SK-N-SH (cell line): ENCODE measurements at regions not wholly inside any gene's neighbourhood (a gene's known extent, or its start where the extent isn't known, plus 50 kb on each side); places are given as distances from the start of the nearest gene placed in this dataset.

Source experiments
- GABPA ChIP-seq: IDR thresholded peaks from 2 replicates; pipeline ENCODE4 v1.4.0; 2012; ENCODE audit warnings: low read depth, mild to moderate bottlenecking
- POLR2AphosphoS5 ChIP-seq: IDR thresholded peaks from 2 replicates; pipeline ENCODE4 v1.6.1; 2012; ENCODE audit warnings: low read depth, low read length
- TF ChIP-seq, protein P1 (sequence below): fragments of 200-600 bp; sonication (generic); IDR thresholded peaks from 2 replicates; pipeline ENCODE4 v1.6.1; 2017; ENCODE audit warnings: antibody characterized with exemption, mild to moderate bottlenecking, moderate library complexity

DNA sequence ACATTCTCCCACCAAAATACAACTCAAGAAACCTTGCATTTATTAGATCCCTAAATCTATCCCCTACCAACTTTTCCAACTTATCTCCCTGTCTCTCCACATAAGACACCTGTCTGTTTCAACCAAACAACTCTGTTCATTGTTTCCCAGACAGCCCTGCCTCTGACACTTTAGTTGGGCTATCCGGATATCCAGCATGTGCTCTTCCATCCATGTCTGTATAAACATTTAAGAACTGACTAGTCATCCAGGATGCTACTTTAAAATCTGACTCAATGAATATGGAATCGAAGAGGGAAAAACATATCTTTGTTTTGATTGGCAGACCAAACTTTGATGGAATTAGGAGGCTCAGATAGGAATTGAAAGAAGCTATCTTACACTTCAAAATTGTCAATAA, 143.2 kb upstream of the DCAF8L1 start:
- TF ChIP-seq, protein P1, sequence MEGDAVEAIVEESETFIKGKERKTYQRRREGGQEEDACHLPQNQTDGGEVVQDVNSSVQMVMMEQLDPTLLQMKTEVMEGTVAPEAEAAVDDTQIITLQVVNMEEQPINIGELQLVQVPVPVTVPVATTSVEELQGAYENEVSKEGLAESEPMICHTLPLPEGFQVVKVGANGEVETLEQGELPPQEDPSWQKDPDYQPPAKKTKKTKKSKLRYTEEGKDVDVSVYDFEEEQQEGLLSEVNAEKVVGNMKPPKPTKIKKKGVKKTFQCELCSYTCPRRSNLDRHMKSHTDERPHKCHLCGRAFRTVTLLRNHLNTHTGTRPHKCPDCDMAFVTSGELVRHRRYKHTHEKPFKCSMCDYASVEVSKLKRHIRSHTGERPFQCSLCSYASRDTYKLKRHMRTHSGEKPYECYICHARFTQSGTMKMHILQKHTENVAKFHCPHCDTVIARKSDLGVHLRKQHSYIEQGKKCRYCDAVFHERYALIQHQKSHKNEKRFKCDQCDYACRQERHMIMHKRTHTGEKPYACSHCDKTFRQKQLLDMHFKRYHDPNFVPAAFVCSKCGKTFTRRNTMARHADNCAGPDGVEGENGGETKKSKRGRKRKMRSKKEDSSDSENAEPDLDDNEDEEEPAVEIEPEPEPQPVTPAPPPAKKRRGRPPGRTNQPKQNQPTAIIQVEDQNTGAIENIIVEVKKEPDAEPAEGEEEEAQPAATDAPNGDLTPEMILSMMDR = no peak
- TF ChIP-seq GABPA = no peak
- TF ChIP-seq POLR2AphosphoS5 = no peak
